ENCODE measurements at regions not wholly inside any gene's neighbourhood (a gene's known extent, or its start where the extent isn't known, plus 50 kb on each side); places are given as distances from the start of the nearest gene placed in this dataset.

DNA sequence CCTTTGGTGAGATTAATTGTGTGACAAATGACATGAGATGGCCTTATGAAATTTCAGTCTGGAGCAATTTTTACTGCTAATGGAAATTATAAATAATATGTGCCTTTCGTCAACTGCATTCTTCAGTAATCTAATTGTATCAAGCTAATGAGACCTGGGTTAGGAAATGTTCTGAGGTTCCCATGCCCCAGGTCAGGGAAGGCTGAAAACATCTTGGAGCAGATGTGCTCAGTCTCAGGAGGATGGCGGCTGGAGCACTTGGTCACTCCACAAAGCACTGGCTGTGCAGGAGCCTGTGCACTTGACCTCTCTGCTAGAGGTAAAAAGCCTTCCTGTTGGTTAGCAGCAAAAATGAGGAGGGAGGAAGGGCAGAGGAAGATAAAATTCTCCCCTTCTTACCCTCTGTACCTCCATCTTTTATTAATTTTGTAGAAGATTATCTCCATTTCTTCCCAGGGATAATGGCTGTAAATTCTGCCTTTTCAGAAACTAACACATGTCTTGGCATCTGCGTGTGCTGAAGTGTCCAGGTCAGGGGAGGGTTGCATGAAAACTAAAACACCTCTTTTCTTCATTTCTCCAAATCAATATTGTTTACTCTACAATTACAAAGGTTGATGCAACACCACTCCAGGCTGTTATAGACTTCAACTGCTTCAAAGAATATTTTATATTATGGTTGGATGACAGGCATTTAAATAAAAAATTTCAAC is 1606.4 kb upstream of the ACVR2A start (continued):
- TF ChIP-seq, protein P1, sequence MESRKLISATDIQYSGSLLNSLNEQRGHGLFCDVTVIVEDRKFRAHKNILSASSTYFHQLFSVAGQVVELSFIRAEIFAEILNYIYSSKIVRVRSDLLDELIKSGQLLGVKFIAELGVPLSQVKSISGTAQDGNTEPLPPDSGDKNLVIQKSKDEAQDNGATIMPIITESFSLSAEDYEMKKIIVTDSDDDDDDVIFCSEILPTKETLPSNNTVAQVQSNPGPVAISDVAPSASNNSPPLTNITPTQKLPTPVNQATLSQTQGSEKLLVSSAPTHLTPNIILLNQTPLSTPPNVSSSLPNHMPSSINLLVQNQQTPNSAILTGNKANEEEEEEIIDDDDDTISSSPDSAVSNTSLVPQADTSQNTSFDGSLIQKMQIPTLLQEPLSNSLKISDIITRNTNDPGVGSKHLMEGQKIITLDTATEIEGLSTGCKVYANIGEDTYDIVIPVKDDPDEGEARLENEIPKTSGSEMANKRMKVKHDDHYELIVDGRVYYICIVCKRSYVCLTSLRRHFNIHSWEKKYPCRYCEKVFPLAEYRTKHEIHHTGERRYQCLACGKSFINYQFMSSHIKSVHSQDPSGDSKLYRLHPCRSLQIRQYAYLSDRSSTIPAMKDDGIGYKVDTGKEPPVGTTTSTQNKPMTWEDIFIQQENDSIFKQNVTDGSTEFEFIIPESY (IDR thresholded peaks at IDR 0.05; ENCODE audit: extremely low read depth, insufficient replicate concordance, low read length): no peak

DNA sequence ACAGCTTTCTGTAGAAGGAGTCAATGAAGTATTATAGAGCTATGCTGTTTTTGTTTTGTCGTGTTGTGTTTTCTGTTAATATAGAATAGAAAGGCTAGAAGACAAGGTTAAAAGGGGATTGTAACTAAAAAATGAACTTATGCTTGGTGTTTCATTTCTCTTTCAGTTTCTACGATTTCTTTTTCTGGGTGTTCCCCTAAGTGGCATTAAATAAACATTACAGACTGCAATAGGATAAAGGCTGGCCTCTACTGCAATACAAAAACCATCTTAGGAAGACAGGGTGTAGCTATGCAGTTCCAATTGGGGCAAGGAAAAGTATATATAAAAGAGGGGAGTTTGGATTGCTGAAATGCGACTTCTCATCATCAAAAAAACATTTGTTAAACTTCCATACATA is 1609.7 kb upstream of the ACVR2A start:
- no peaks in the 10 kb centered on the region for H3K36me3 ChIP-seq (ENCODE audit: control insufficient read depth in 1 of 2, insufficient read depth in 2 of 2, low read length in 2 of 2)
- TF ChIP-seq POLR2AphosphoS5 (IDR thresholded peaks at IDR 0.05; ENCODE audit: low read depth, low read length) (no peak), YY1 (IDR thresholded peaks at IDR 0.05; ENCODE audit: extremely low read depth, insufficient replicate concordance, low read depth, low read length) (no peak), ZFX (IDR thresholded peaks at IDR 0.05) (no peak), SP1 (IDR thresholded peaks at IDR 0.05; ENCODE audit: low read depth) (no peak), JUND (IDR thresholded peaks at IDR 0.05) (no peak), RAD21 (IDR thresholded peaks at IDR 0.05; ENCODE audit: low read depth) (no peak), CEBPB (IDR thresholded peaks at IDR 0.05; ENCODE audit: low read depth) (no peak), ELF1 (IDR thresholded peaks at IDR 0.05; ENCODE audit: borderline replicate concordance, low read depth) (no peak), FOSL1 (IDR thresholded peaks at IDR 0.05; ENCODE audit: low read depth) (no peak)
- intact Hi-C loops (cut with micrococcal nuclease): no loop called here
- DNase-seq (ENCODE audit: low read depth, low spot score) (no peak), ATAC-seq (no peak)
- H3K27me3 ChIP-seq (ENCODE audit: insufficient read depth, low read length): no peaks in the 10 kb centered on the region
- no peaks in the 10 kb centered on the region for H3K9me3 ChIP-seq (ENCODE audit: control insufficient read depth in 1 of 2, insufficient read depth in 1 of 2, low read depth in 1 of 2, low read length in 2 of 2)
- H4K20me1 ChIP-seq (ENCODE audit: insufficient read depth): no peaks in the 10 kb centered on the region
- no peak overlapping the region for H3K4me2 ChIP-seq (ENCODE audit: low read length)
- H3K4me1 ChIP-seq (ENCODE audit: control insufficient read depth in 1 of 2, insufficient read depth in 2 of 2, low read length in 2 of 2): no peaks in the 10 kb centered on the region
- H3K9me2 ChIP-seq (ENCODE audit: insufficient read depth): no peaks in the 10 kb centered on the region
- POLR2A ChIA-PET: no interaction called here
- no peak overlapping the region for H3K4me3 ChIP-seq (replicated peaks in 1 of 2; ENCODE audit: low read depth in 1 of 2, low read length in 2 of 2)
- RAD21 ChIA-PET (ENCODE audit: low non-redundant PET in 1 of 2, low total read pairs in 2 of 2, uncharacterized antibody in 2 of 2, unreplicated experiment in 2 of 2): no interaction called here
- no peak overlapping the region for H2AFZ ChIP-seq (ENCODE audit: low read depth, low read length, poor library complexity, severe bottlenecking)
- no peak overlapping the region for H3K9ac ChIP-seq (ENCODE audit: low read length)
- no peak overlapping the region for H3K27ac ChIP-seq (ENCODE audit: low read depth, low read length)
- no TSS peak for BruUV-seq (replicated peaks)
- no peaks in the 10 kb centered on the region for H3K79me2 ChIP-seq (ENCODE audit: insufficient read depth, low read length)
- CTCF ChIA-PET: no interaction called here
